ENCODE measurements at regions not wholly inside any gene's neighbourhood (a gene's known extent, or its start where the extent isn't known, plus 50 kb on each side); places are given as distances from the start of the nearest gene placed in this dataset.

DNA sequence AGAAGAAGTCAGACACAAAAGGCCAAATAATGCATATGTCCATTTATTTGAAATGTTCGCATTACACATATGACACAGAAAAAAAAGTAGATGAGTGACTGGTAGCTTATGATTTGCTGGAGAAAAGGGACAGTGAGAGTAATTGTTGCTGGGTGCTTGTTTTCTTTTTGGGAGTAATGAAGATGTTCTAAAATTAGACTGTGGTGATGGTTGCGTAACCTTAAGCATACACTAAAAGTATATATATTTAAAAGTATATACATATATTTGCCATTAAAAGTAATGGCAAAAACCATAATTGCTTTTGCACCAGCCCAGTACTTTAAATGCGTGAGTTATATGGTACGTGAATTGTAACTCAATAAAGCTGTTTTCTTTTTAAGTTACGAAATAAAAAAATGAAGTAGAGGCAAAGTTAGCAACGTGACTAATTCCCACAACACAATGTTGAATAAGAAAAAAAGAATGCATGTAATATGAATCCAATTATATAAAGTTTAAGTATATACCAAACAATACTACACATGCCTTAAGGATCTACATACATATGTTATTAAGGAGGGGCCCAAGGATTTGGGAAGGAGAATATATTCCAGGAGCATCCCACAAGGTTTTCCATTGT is 360.4 kb upstream of the CELF2 start:
- TF ChIP-seq CTCF (IDR thresholded peaks at IDR 0.05; ENCODE audit: insufficient read depth, low read depth, low read length) (no peak), EZH2 (IDR thresholded peaks at IDR 0.05; ENCODE audit: insufficient read depth, low read length) (no peak)
